Endothelial cell of umbilical vein (primary cell): ENCODE measurements at regions not wholly inside any gene's neighbourhood (a gene's known extent, or its start where the extent isn't known, plus 50 kb on each side); places are given as distances from the start of the nearest gene placed in this dataset.

ENCODE experiments used
- BruUV-seq: library from RNA; stranded (reverse); fragments of 400-500 nt; replicated peaks from 2 replicates; lab custom pipeline; 2021; lab: Mats Ljungman, UMichigan
- CTCF ChIA-PET: fragments of 300-600, 350-600 bp; sonication (Branson Sonifier 250); formaldehyde crosslinking; loops from one replicate; lab custom pipeline; 2021; ENCODE audit warnings: antibody characterized with exemption, inconsistent platforms; lab: Charles Lee
- POLR2A ChIA-PET: fragments of 300-600, 350-600 bp; sonication (Branson Sonifier 250); formaldehyde crosslinking; loops from one replicate; lab custom pipeline; 2021; ENCODE audit warnings: antibody characterized with exemption, inconsistent platforms; lab: Charles Lee
- DNase-seq: peaks from one replicate; pipeline ENCODE4 v3.0.0-alpha.2; 2011; ENCODE audit warnings: low read depth, low spot score
- FAIRE-seq: peaks from 2 replicates; lab custom pipeline; 2011; peaks lifted over from hg19 to GRCh38; lab: Jason Lieb, UNC
- H2AFZ ChIP-seq: 2 replicates; pipeline ENCODE4 v1.6.0; 2012; ENCODE audit warnings: low read depth, low read length, control low read depth, inconsistent platforms
- H3K27ac ChIP-seq: 2 replicates; pipeline ENCODE4 v1.5.1; 2011; ENCODE audit warnings: low read depth, mild to moderate bottlenecking, control low read depth, low read length, moderate library complexity; ENCODE audit not compliant: insufficient read depth
- H3K27me3 ChIP-seq, 2 experiments: 2 replicates each; pipeline versions ENCODE4 v1.6.0 to v1.6.1; 2011; ENCODE audit warnings: low read length in 2 of 2, mixed read lengths in 1 of 2; ENCODE audit not compliant: control insufficient read depth in 2 of 2, insufficient read depth in 2 of 2
- H3K36me3 ChIP-seq, 2 experiments: 2 replicates in 1 of 2; 3 replicates in 1 of 2; pipeline ENCODE4 v1.5.1; 2011; ENCODE audit warnings: low read length in 2 of 2, mild to moderate bottlenecking in 1 of 2, moderate library complexity in 1 of 2; ENCODE audit not compliant: control insufficient read depth in 2 of 2, insufficient read depth in 2 of 2; ENCODE audit errors: extremely low read depth in 1 of 2
- H3K4me1 ChIP-seq: 3 replicates; pipeline ENCODE4 v1.5.1; 2011; ENCODE audit warnings: mild to moderate bottlenecking, low read length; ENCODE audit not compliant: control insufficient read depth, insufficient read depth; ENCODE audit errors: extremely low read depth
- H3K4me2 ChIP-seq: 2 replicates; pipeline ENCODE4 v1.6.1; 2011; ENCODE audit warnings: low read length, control low read depth, mixed read lengths; ENCODE audit not compliant: insufficient read depth
- H3K4me3 ChIP-seq, 3 experiments: fragments of 200-600 bp in 1 of 3; sonication (generic), shearing (Covaris generic) in 1 of 3; replicated peaks in 1 of 3; 2 replicates each; pipeline ENCODE4 v1.5.1; 2011 to 2016; ENCODE audit warnings: control low read depth in 3 of 3, low read length in 3 of 3, mild to moderate bottlenecking in 2 of 3, inconsistent platforms in 1 of 3, low read depth in 1 of 3, moderate library complexity in 1 of 3; ENCODE audit not compliant: insufficient read depth in 1 of 3
- H3K79me2 ChIP-seq: 2 replicates; pipeline ENCODE4 v1.6.0; 2012; ENCODE audit warnings: low read length, inconsistent platforms; ENCODE audit not compliant: control insufficient read depth, insufficient read depth
- H3K9ac ChIP-seq: replicated peaks from 2 replicates; pipeline ENCODE3; 2011; ENCODE audit warnings: low read length, control low read depth; ENCODE audit not compliant: insufficient read depth; ENCODE audit errors: extremely low read depth
- H3K9me1 ChIP-seq: replicated peaks from 3 replicates; pipeline ENCODE4 v1.6.0; 2011; ENCODE audit warnings: mild to moderate bottlenecking, low read length; ENCODE audit not compliant: control insufficient read depth, insufficient read depth; ENCODE audit errors: extremely low read depth
- H3K9me3 ChIP-seq: replicated peaks from 2 replicates; pipeline ENCODE4 v1.5.1; 2012; ENCODE audit warnings: low read length, inconsistent platforms; ENCODE audit not compliant: control insufficient read depth, insufficient read depth
- H4K20me1 ChIP-seq: replicated peaks from 2 replicates; pipeline ENCODE3; 2011; ENCODE audit warnings: mild to moderate bottlenecking, low read length; ENCODE audit not compliant: control insufficient read depth, insufficient read depth; ENCODE audit errors: extremely low read depth
- EZH2 ChIP-seq: IDR thresholded peaks from 2 replicates; pipeline ENCODE4 v1.6.1; 2012; ENCODE audit warnings: borderline replicate concordance, low read depth, mild to moderate bottlenecking, moderate library complexity, low read length, inconsistent platforms; ENCODE audit not compliant: severe bottlenecking
- FOS ChIP-seq: IDR thresholded peaks from 2 replicates; pipeline ENCODE4 v1.6.1; 2011; ENCODE audit warnings: mild to moderate bottlenecking, low read length, moderate library complexity, borderline replicate concordance; ENCODE audit not compliant: insufficient read depth
- GATA2 ChIP-seq: IDR thresholded peaks from 2 replicates; pipeline ENCODE4 v1.7.0; 2011; ENCODE audit warnings: low read depth, mild to moderate bottlenecking, moderate library complexity, mixed read lengths, low read length; ENCODE audit not compliant: insufficient read length, insufficient read depth
- JUN ChIP-seq: IDR thresholded peaks from 2 replicates; pipeline ENCODE4 v1.6.1; 2011; ENCODE audit warnings: borderline replicate concordance, low read depth; ENCODE audit not compliant: insufficient read length, insufficient read depth
- MYC ChIP-seq: IDR thresholded peaks from one replicate; pipeline ENCODE4 v1.6.1; 2011; ENCODE audit warnings: mild to moderate bottlenecking, low read depth, low read length
- POLR2A ChIP-seq: IDR thresholded peaks from 2 replicates; pipeline ENCODE4 v1.6.1; 2012; ENCODE audit warnings: low read depth, mild to moderate bottlenecking, control low read depth, low read length
- POLR2AphosphoS5 ChIP-seq: IDR thresholded peaks from 2 replicates; pipeline ENCODE4 v1.6.1; 2012; ENCODE audit warnings: low read depth, mild to moderate bottlenecking, control low read depth, low read length, moderate library complexity; ENCODE audit not compliant: insufficient read depth
- dilution Hi-C: fragments of 300-500 bp; cut with MboI; formaldehyde crosslinking; loops from one replicate; pipeline ENCODE4 v1.15.0; 2019; ENCODE audit warnings: low sequenced_read_pairs; ENCODE audit not compliant: extremely low pct_ligation_motif_present
- intact Hi-C: fragments of 100-400 bp; cut with micrococcal nuclease; formaldehyde crosslinking; loops from one replicate; pipeline ENCODE4 v1.10.0; 2022
- TF ChIP-seq, protein P1 (sequence below): IDR thresholded peaks from 2 replicates; pipeline ENCODE4 v1.6.1; 2011; ENCODE audit not compliant: insufficient read depth, insufficient read length

DNA sequence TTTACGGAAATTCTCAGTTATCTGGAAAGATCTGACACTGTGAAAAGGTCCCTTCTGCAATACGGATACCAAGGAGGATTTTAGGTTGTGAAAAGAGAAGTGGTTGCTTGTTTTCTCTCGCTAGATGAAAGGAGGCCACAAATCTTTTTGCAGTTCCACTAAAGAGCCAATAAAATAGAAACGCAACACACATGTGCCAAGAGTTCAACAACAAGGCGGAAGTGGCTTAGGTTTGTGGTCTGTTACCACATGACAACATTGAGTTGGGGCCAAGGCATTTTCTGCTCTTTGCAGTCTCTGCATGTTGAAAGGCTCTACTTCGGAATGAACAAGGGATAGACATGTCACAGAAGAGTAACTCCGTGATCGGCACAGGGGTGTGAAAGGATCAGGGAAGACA, 115.7 kb upstream of the OSR1 start:
- Histone ChIP-seq H3K27ac (no peak overlapping the region), H4K20me1 (no peaks in the 10 kb centered on the region), H3K4me3 (no peak overlapping the region), H3K27me3 (no peaks in the 10 kb centered on the region), H3K9me3 (no peaks in the 10 kb centered on the region), H3K4me1 (no peaks in the 10 kb centered on the region), H3K9me1 (no peaks in the 10 kb centered on the region), H3K36me3 (no peaks in the 10 kb centered on the region), H3K79me2 (no peaks in the 10 kb centered on the region), H3K4me2 (no peak overlapping the region), H3K9ac (no peak overlapping the region), H2AFZ (no peak overlapping the region)
- BruUV-seq = no TSS peak
- DNase-seq (no peak), FAIRE-seq (no peak)
- ChIA-PET CTCF (no interaction called here), POLR2A (no interaction called here)
- intact Hi-C loops (no loop called here), dilution Hi-C loops (no loop called here)
- no peak for TF ChIP-seq GATA2
- TF ChIP-seq, protein P1, sequence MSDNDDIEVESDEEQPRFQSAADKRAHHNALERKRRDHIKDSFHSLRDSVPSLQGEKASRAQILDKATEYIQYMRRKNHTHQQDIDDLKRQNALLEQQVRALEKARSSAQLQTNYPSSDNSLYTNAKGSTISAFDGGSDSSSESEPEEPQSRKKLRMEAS = no peak
- no peak for TF ChIP-seq POLR2A
- no peak for TF ChIP-seq MYC
- no peak for TF ChIP-seq EZH2
- no peak for TF ChIP-seq JUN
- TF ChIP-seq FOS = no peak
- no peak for TF ChIP-seq POLR2AphosphoS5

DNA sequence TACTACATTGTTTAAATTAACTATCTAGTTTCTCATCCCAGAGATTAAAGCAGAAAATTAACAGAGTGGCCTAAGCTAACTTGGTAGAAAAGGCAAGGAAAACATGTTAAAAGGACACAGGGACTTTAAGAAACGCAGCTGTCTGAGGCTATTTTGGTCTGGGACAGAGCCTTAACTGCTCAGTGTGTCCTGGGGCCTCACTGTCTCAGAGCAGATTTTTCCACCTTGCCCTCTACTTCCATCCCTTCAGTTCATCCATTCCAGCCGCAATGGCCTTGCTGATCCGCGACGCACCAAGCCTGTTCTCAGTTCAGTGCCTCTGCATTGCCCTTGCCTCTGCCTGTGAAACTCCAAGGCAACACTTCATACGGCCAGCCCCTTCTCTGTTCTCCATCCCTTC, 114.9 kb upstream of the OSR1 start:
- POLR2A ChIA-PET = no interaction called here
- no peaks in the 10 kb centered on the region for H3K9me1 ChIP-seq
- dilution Hi-C loops = no loop called here
- no peak overlapping the region for H3K27ac ChIP-seq
- intact Hi-C loops = no loop called here
- DNase-seq = no peak
- H3K9me3 ChIP-seq = no peaks in the 10 kb centered on the region
- H3K27me3 ChIP-seq = no peaks in the 10 kb centered on the region
- no peak overlapping the region for H3K4me3 ChIP-seq
- BruUV-seq = no TSS peak
- CTCF ChIA-PET = no interaction called here
- FAIRE-seq = no peak
- no peaks in the 10 kb centered on the region for H3K4me1 ChIP-seq
- no peaks in the 10 kb centered on the region for H3K79me2 ChIP-seq
- no peaks in the 10 kb centered on the region for H4K20me1 ChIP-seq
- H2AFZ ChIP-seq = no peak overlapping the region
- H3K9ac ChIP-seq = no peak overlapping the region
- H3K4me2 ChIP-seq = no peak overlapping the region
- TF ChIP-seq, protein P1 = no peak
- no peak for TF ChIP-seq FOS
- no peak for TF ChIP-seq JUN
- TF ChIP-seq POLR2AphosphoS5 = no peak
- no peak for TF ChIP-seq MYC
- no peaks in the 10 kb centered on the region for H3K36me3 ChIP-seq
